SIG-M5 treated with dmso at 0.1 percent for 504 hours (cell line): ENCODE measurements at regions not wholly inside any gene's neighbourhood (a gene's known extent, or its start where the extent isn't known, plus 50 kb on each side); places are given as distances from the start of the nearest gene placed in this dataset.

ENCODE experiments used
- DNase-seq: peaks from one replicate; lab custom pipeline; 2025; ENCODE audit not compliant: unreplicated experiment; lab: John Stamatoyannopoulos, UW

- DNase-seq = no peak
These were observed 247.9 kb upstream of the NT5C1B start for GRCh38 chr2:18837240-18837639.

GRCh38 chr2:18836436-18836835, 247.1 kb upstream of the NT5C1B start:
- no peak for DNase-seq

GRCh38 chr2:18835787-18836186, 246.4 kb upstream of the NT5C1B start:
- no peak for DNase-seq

- no peak for DNase-seq
These were observed 245.0 kb upstream of the NT5C1B start for GRCh38 chr2:18834341-18834740.

GRCh38 chr2:18833941-18834340, 244.6 kb upstream of the NT5C1B start:
- no peak for DNase-seq

- no peak for DNase-seq
These were observed 242.6 kb upstream of the NT5C1B start for GRCh38 chr2:18831916-18832510.

GRCh38 chr2:18830962-18831361, 241.6 kb upstream of the NT5C1B start:
- DNase-seq = no peak

- no peak for DNase-seq
These were observed 240.6 kb upstream of the NT5C1B start for GRCh38 chr2:18829976-18830375.

GRCh38 chr2:18829251-18829902, 240.0 kb upstream of the NT5C1B start:
- peak; percentile 15 for DNase-seq

GRCh38 chr2:18828296-18828695, 238.9 kb upstream of the NT5C1B start:
- no peak for DNase-seq

GRCh38 chr2:18825838-18826237, 236.5 kb upstream of the NT5C1B start:
- DNase-seq = no peak

- DNase-seq = no peak
These were observed 235.5 kb upstream of the NT5C1B start for GRCh38 chr2:18824915-18825314.

- DNase-seq = peak; percentile 63
These were observed 235.0 kb upstream of the NT5C1B start for GRCh38 chr2:18824325-18824790.

- DNase-seq = no peak
These were observed 232.1 kb upstream of the NT5C1B start for GRCh38 chr2:18821431-18821830.

GRCh38 chr2:18820966-18821365, 231.6 kb upstream of the NT5C1B start:
- no peak for DNase-seq

GRCh38 chr2:18819566-18819965, 230.2 kb upstream of the NT5C1B start:
- DNase-seq = no peak

GRCh38 chr2:18814387-18814786, 225.0 kb upstream of the NT5C1B start:
- no peak for DNase-seq

GRCh38 chr2:18804536-18804935, 215.2 kb upstream of the NT5C1B start:
- no peak for DNase-seq

GRCh38 chr2:18803141-18803939, 214.0 kb upstream of the NT5C1B start:
- DNase-seq = no peak

GRCh38 chr2:18800240-18800971, 211.0 kb upstream of the NT5C1B start:
- DNase-seq = peak; percentile 28

- DNase-seq = no peak
These were observed 210.0 kb upstream of the NT5C1B start for GRCh38 chr2:18799397-18799796.
